ENCODE measurements at regions not wholly inside any gene's neighbourhood (a gene's known extent, or its start where the extent isn't known, plus 50 kb on each side); places are given as distances from the start of the nearest gene placed in this dataset.

- no peak overlapping the region for H3K27ac ChIP-seq (ENCODE audit: low read depth, low read length)
- no peaks in the 10 kb centered on the region for H3K9me3 ChIP-seq (ENCODE audit: control insufficient read depth in 1 of 2, low read length in 2 of 2)
- H3K4me3 ChIP-seq (ENCODE audit: low read depth in 1 of 2, low read length in 2 of 2) = no peak overlapping the region
- H3K4me1 ChIP-seq (ENCODE audit: control insufficient read depth in 1 of 2, insufficient read depth in 2 of 2, low read length in 2 of 2) = peaks cover 8 to 15% of the 10 kb centered on the region in 2 donors
- no peaks in the 10 kb centered on the region for H3K36me3 ChIP-seq (ENCODE audit: control insufficient read depth in 1 of 2, insufficient read depth in 2 of 2, low read length in 2 of 2)
- H3K9ac ChIP-seq (ENCODE audit: low read depth in 1 of 2, low read length in 2 of 2) = no peak overlapping the region
- H3K27me3 ChIP-seq (ENCODE audit: control insufficient read depth in 1 of 2, insufficient read depth in 2 of 2, low read length in 2 of 2) = peaks cover 29 to 34% of the 10 kb centered on the region in 2 donors
Observed at GRCh38 chr11:69983897-69984438, 94.1 kb upstream of the ANO1 start.

- Histone ChIP-seq H3K27ac (ENCODE audit: low read depth, low read length) (no peak overlapping the region), H3K9me3 (ENCODE audit: control insufficient read depth in 1 of 2, low read length in 2 of 2) (no peaks in the 10 kb centered on the region), H3K4me1 (ENCODE audit: control insufficient read depth in 1 of 2, insufficient read depth in 2 of 2, low read length in 2 of 2) (peaks cover under 1 to 15% of the 10 kb centered on the region in 2 donors), H3K27me3 (ENCODE audit: control insufficient read depth in 1 of 2, insufficient read depth in 2 of 2, low read length in 2 of 2) (peaks cover 29 to 34% of the 10 kb centered on the region in 2 donors), H3K9ac (ENCODE audit: low read depth in 1 of 2, low read length in 2 of 2) (no peak overlapping the region), H3K4me3 (ENCODE audit: low read depth in 1 of 2, low read length in 2 of 2) (no peak overlapping the region), H3K36me3 (ENCODE audit: control insufficient read depth in 1 of 2, insufficient read depth in 2 of 2, low read length in 2 of 2) (no peaks in the 10 kb centered on the region)
Observed at GRCh38 chr11:69984457-69985261, 93.5 kb upstream of the ANO1 start.

DNA sequence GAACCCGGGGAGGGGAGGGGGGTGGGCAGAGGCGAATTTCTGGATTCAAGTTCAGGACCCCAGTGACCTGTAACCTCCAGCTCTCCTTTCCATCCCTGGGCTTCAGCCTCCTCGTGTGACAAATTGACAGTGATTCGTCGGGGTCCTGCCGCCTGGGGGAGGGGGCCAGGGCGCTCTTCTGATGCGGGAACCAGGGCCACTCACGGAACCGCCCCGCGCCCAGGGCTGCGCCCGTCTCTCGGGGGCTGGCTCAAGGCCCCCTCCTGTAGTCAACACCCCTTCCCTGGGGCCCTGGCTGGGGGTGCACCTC, 92.8 kb upstream of the ANO1 start:
- Histone ChIP-seq H3K36me3 (ENCODE audit: control insufficient read depth in 1 of 2, insufficient read depth in 2 of 2, low read length in 2 of 2) (no peaks in the 10 kb centered on the region), H3K4me1 (ENCODE audit: control insufficient read depth in 1 of 2, insufficient read depth in 2 of 2, low read length in 2 of 2) (peaks cover 0 to 15% of the 10 kb centered on the region in 2 donors), H3K9me3 (ENCODE audit: control insufficient read depth in 1 of 2, low read length in 2 of 2) (no peaks in the 10 kb centered on the region), H3K4me3 (ENCODE audit: low read depth in 1 of 2, low read length in 2 of 2) (peak overlapping the region in 1 of 2 donors; percentile 21), H3K27me3 (ENCODE audit: control insufficient read depth in 1 of 2, insufficient read depth in 2 of 2, low read length in 2 of 2) (peaks cover 29 to 34% of the 10 kb centered on the region in 2 donors), H3K27ac (ENCODE audit: low read depth, low read length) (no peak overlapping the region), H3K9ac (ENCODE audit: low read depth in 1 of 2, low read length in 2 of 2) (no peak overlapping the region)

- H3K4me1 ChIP-seq (ENCODE audit: control insufficient read depth in 1 of 2, insufficient read depth in 2 of 2, low read length in 2 of 2) = peaks cover under 1 to 15% of the 10 kb centered on the region in 2 donors
- H3K9ac ChIP-seq (ENCODE audit: low read depth in 1 of 2, low read length in 2 of 2) = no peak overlapping the region
- H3K9me3 ChIP-seq (ENCODE audit: control insufficient read depth in 1 of 2, low read length in 2 of 2) = no peaks in the 10 kb centered on the region
- H3K4me3 ChIP-seq (ENCODE audit: low read depth in 1 of 2, low read length in 2 of 2) = peak overlapping the region in 1 of 2 donors; percentile 21
- H3K27me3 ChIP-seq (ENCODE audit: control insufficient read depth in 1 of 2, insufficient read depth in 2 of 2, low read length in 2 of 2) = peaks cover 29 to 34% of the 10 kb centered on the region in 2 donors
- no peaks in the 10 kb centered on the region for H3K36me3 ChIP-seq (ENCODE audit: control insufficient read depth in 1 of 2, insufficient read depth in 2 of 2, low read length in 2 of 2)
- H3K27ac ChIP-seq (ENCODE audit: low read depth, low read length) = no peak overlapping the region
Observed at GRCh38 chr11:69985641-69986439, 92.3 kb upstream of the ANO1 start.

DNA sequence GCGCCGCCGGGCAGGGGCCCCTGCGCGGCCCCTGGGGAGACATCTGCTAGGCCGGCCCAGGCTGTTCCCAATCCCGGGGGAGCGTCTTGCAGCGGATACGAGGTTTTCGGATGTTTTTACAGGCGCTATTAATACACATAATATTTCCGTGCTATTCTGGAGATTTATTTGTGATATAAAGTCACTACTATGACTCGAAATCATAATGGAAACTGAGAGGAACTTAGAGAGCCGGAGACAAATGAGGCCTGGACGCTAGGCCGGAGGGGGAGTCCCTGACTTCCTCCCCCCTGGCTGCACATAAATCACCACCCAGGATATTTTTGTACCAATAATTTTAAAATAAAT, 91.7 kb upstream of the ANO1 start:
- Histone ChIP-seq H3K9ac (ENCODE audit: low read depth in 1 of 2, low read length in 2 of 2) (no peak overlapping the region), H3K27me3 (ENCODE audit: control insufficient read depth in 1 of 2, insufficient read depth in 2 of 2, low read length in 2 of 2) (peaks cover 29 to 34% of the 10 kb centered on the region in 2 donors), H3K9me3 (ENCODE audit: control insufficient read depth in 1 of 2, low read length in 2 of 2) (no peaks in the 10 kb centered on the region), H3K36me3 (ENCODE audit: control insufficient read depth in 1 of 2, insufficient read depth in 2 of 2, low read length in 2 of 2) (no peaks in the 10 kb centered on the region), H3K4me3 (ENCODE audit: low read depth in 1 of 2, low read length in 2 of 2) (no peak overlapping the region), H3K27ac (ENCODE audit: low read depth, low read length) (no peak overlapping the region), H3K4me1 (ENCODE audit: control insufficient read depth in 1 of 2, insufficient read depth in 2 of 2, low read length in 2 of 2) (peaks cover 6 to 21% of the 10 kb centered on the region in 2 donors)

DNA sequence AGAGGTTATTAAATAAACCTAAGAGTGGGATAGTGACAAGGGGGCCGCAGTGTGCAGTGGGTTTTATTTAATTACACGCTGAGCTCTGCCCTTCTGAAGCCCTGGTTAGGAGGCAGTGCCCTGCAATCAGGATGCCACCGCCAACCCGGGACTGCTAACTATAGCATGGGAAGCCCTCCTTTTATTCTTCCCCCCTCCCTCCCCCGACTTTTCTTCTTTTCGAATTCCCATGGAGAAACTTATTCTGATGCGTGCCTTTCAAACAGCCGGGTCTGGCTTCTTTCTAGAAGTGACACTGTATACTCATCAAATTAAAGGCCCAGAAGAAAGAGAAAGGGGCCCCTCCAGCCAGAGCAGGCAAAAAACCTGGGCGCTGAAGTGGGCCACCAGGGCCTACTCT, 91.3 kb upstream of the ANO1 start:
- no peak overlapping the region for H3K27ac ChIP-seq (ENCODE audit: low read depth, low read length)
- no peaks in the 10 kb centered on the region for H3K36me3 ChIP-seq (ENCODE audit: control insufficient read depth in 1 of 2, insufficient read depth in 2 of 2, low read length in 2 of 2)
- H3K27me3 ChIP-seq (ENCODE audit: control insufficient read depth in 1 of 2, insufficient read depth in 2 of 2, low read length in 2 of 2) = peaks cover 29 to 34% of the 10 kb centered on the region in 2 donors
- peaks cover 9 to 21% of the 10 kb centered on the region in 2 donors for H3K4me1 ChIP-seq (ENCODE audit: control insufficient read depth in 1 of 2, insufficient read depth in 2 of 2, low read length in 2 of 2)
- no peak overlapping the region for H3K4me3 ChIP-seq (ENCODE audit: low read depth in 1 of 2, low read length in 2 of 2)
- no peaks in the 10 kb centered on the region for H3K9me3 ChIP-seq (ENCODE audit: control insufficient read depth in 1 of 2, low read length in 2 of 2)
- H3K9ac ChIP-seq (ENCODE audit: low read depth in 1 of 2, low read length in 2 of 2) = no peak overlapping the region

DNA sequence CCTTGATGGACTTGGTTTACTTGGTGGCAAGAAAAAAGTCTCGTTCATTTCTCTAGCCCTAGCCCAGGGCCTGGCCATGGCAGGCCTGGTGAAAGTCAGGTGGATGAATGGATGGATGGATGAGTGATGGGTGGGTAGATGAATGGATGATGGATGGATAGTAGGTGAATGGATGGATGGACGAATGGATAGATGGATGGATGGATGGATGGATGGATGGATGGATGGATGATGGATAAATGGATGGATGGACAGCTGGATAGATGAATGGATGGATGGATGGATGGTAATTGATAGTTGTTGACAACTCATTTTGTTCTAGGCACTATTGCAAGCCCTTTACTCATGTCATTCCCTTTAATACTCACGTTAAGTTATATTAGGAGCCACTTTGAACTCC, 86.1 kb upstream of the ANO1 start:
- peaks cover 21 to 29% of the 10 kb centered on the region in 2 donors for H3K4me1 ChIP-seq (ENCODE audit: control insufficient read depth in 1 of 2, insufficient read depth in 2 of 2, low read length in 2 of 2)
- H3K27ac ChIP-seq (ENCODE audit: low read depth, low read length) = no peak overlapping the region
- H3K4me3 ChIP-seq (ENCODE audit: low read depth in 1 of 2, low read length in 2 of 2) = no peak overlapping the region
- H3K9ac ChIP-seq (ENCODE audit: low read depth in 1 of 2, low read length in 2 of 2) = no peak overlapping the region
- peaks cover 0 to 6% of the 10 kb centered on the region in 2 donors for H3K27me3 ChIP-seq (ENCODE audit: control insufficient read depth in 1 of 2, insufficient read depth in 2 of 2, low read length in 2 of 2)
- no peaks in the 10 kb centered on the region for H3K36me3 ChIP-seq (ENCODE audit: control insufficient read depth in 1 of 2, insufficient read depth in 2 of 2, low read length in 2 of 2)
- H3K9me3 ChIP-seq (ENCODE audit: control insufficient read depth in 1 of 2, low read length in 2 of 2) = peaks cover 0 to 3% of the 10 kb centered on the region in 2 donors

DNA sequence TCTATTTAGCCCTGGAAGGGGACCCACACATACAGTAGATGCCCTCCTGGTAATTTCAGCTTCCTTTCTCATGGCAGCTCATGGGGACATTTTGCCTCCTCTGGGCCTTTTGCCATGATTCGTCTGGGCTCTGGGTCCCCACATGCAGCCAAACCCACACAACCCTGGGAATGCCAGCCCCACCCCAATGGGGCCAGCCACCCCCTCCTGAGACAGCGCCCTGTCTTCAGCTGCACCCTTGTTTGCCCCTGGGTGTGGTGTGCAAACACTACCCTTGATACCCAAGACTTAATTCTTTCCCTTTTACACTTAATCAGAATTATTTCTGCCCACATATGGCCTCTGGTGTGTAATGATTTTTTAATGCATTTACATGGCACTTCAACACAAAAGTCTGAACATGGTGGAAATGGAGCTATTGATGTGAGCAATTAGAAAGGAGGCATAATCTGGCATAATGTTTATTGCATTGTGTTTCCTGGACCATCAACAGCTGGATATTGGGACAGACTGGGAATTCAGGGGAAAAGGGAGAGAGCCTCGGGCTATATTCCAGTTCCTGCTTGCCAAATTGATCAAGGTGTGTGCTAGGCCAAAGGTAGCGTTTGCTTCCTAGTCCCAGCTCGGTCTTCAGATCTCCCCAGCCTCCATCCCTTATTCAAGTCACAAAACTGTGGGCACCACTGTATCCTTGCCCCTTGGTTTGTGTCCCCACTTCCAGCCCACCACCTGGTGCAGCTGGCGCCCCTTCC, 85.0 kb upstream of the ANO1 start:
- H3K9ac ChIP-seq (ENCODE audit: low read depth in 1 of 2, low read length in 2 of 2) = no peak overlapping the region
- H3K4me1 ChIP-seq (ENCODE audit: control insufficient read depth in 1 of 2, insufficient read depth in 2 of 2, low read length in 2 of 2) = peaks cover 21 to 29% of the 10 kb centered on the region in 2 donors
- H3K27me3 ChIP-seq (ENCODE audit: control insufficient read depth in 1 of 2, insufficient read depth in 2 of 2, low read length in 2 of 2) = no peaks in the 10 kb centered on the region
- H3K4me3 ChIP-seq (ENCODE audit: low read depth in 1 of 2, low read length in 2 of 2) = peak overlapping the region in 1 of 2 donors; percentile 15
- H3K27ac ChIP-seq (ENCODE audit: low read depth, low read length) = no peak overlapping the region
- H3K9me3 ChIP-seq (ENCODE audit: control insufficient read depth in 1 of 2, low read length in 2 of 2) = peaks cover 0 to 3% of the 10 kb centered on the region in 2 donors
- no peaks in the 10 kb centered on the region for H3K36me3 ChIP-seq (ENCODE audit: control insufficient read depth in 1 of 2, insufficient read depth in 2 of 2, low read length in 2 of 2)

DNA sequence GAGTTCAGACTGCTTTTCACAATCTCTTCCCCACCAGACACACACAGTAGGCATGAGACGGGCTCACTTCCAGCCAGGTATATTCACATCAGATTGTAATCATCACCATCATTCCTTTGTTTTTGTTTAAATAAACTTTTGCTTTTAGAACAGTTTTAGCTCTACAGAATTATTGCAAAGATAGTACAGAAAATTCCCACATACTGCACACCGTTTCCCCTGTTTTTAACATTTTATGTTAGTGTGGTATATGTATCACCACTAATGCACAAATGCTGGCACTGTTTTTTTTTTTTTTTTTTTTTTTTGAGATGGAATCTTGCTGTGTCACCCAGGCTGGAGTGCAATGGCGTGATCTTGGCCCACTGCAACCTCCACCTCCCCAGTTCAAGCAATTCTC, 83.3 kb upstream of the ANO1 start:
- H3K27me3 ChIP-seq (ENCODE audit: control insufficient read depth in 1 of 2, insufficient read depth in 2 of 2, low read length in 2 of 2) = no peaks in the 10 kb centered on the region
- peaks cover 29 to 34% of the 10 kb centered on the region in 2 donors for H3K4me1 ChIP-seq (ENCODE audit: control insufficient read depth in 1 of 2, insufficient read depth in 2 of 2, low read length in 2 of 2)
- no peak overlapping the region for H3K9ac ChIP-seq (ENCODE audit: low read depth in 1 of 2, low read length in 2 of 2)
- H3K27ac ChIP-seq (ENCODE audit: low read depth, low read length) = no peak overlapping the region
- H3K9me3 ChIP-seq (ENCODE audit: control insufficient read depth in 1 of 2, low read length in 2 of 2) = peaks cover 0 to 3% of the 10 kb centered on the region in 2 donors
- no peak overlapping the region for H3K4me3 ChIP-seq (ENCODE audit: low read depth in 1 of 2, low read length in 2 of 2)
- H3K36me3 ChIP-seq (ENCODE audit: control insufficient read depth in 1 of 2, insufficient read depth in 2 of 2, low read length in 2 of 2) = no peaks in the 10 kb centered on the region
